ENCODE measurements at regions not wholly inside any gene's neighbourhood (a gene's known extent, or its start where the extent isn't known, plus 50 kb on each side); places are given as distances from the start of the nearest gene placed in this dataset.
"Not testable (repeated sequence)": the region's sequence is repeated elsewhere in the genome, so short reads cannot be mapped to it uniquely, and the experiment has no call there.

- peak; percentile 8 for DNase-seq (ENCODE audit: low spot score)
Observed at GRCh38 chr2:215794829-215795546, 218.4 kb downstream of the MREG start.

GRCh38 chr2:215793747-215794595, 219.4 kb downstream of the MREG start:
- peak; percentile 18 for DNase-seq (ENCODE audit: low spot score)

GRCh38 chr2:215791481-215791937, 221.8 kb downstream of the MREG start:
- no peak for DNase-seq (ENCODE audit: low spot score)

GRCh38 chr2:215790523-215791421, 222.6 kb downstream of the MREG start:
- DNase-seq (ENCODE audit: low spot score): no peak

- no peak for DNase-seq (ENCODE audit: low spot score)
Observed at GRCh38 chr2:215787565-215788178, 225.7 kb downstream of the MREG start.

GRCh38 chr2:215787025-215787424, 226.3 kb downstream of the MREG start:
- no peak for DNase-seq (ENCODE audit: low spot score)

- no peak for DNase-seq (ENCODE audit: low spot score)
Observed at GRCh38 chr2:215784371-215784783, 229.0 kb downstream of the MREG start.

GRCh38 chr2:215783640-215784039, 229.7 kb downstream of the MREG start:
- not testable (repeated sequence) for DNase-seq (ENCODE audit: low spot score)

- no peak for DNase-seq (ENCODE audit: low spot score)
Observed at GRCh38 chr2:215782965-215783364, 230.4 kb downstream of the MREG start.

GRCh38 chr2:215782295-215782694, 231.1 kb downstream of the MREG start:
- DNase-seq (ENCODE audit: low spot score): no peak

GRCh38 chr2:215780907-215781685, 232.3 kb downstream of the MREG start:
- no peak for DNase-seq (ENCODE audit: low spot score)

- DNase-seq (ENCODE audit: low spot score): no peak
Observed at GRCh38 chr2:215780313-215780712, 233.0 kb downstream of the MREG start.

GRCh38 chr2:215779912-215780311, 233.4 kb downstream of the MREG start:
- no peak for DNase-seq (ENCODE audit: low spot score)

- DNase-seq (ENCODE audit: low spot score): no peak
Observed at GRCh38 chr2:215777465-215778044, 235.8 kb downstream of the MREG start.

GRCh38 chr2:215775106-215775505, 238.2 kb downstream of the MREG start:
- DNase-seq (ENCODE audit: low spot score): no peak

- no peak for DNase-seq (ENCODE audit: low spot score)
Observed at GRCh38 chr2:215773728-215774127, 239.6 kb downstream of the MREG start.

- no peak for DNase-seq (ENCODE audit: low spot score)
Observed at GRCh38 chr2:215772634-215773563, 240.5 kb downstream of the MREG start.

- peak; percentile 26 for DNase-seq (ENCODE audit: low spot score)
Observed at GRCh38 chr2:215772003-215772402, 241.3 kb downstream of the MREG start.

GRCh38 chr2:215771241-215771640, 242.1 kb downstream of the MREG start:
- no peak for DNase-seq (ENCODE audit: low spot score)
